Amniotic epithelial cell (primary cell): ENCODE measurements at regions not wholly inside any gene's neighbourhood (a gene's known extent, or its start where the extent isn't known, plus 50 kb on each side); places are given as distances from the start of the nearest gene placed in this dataset.
"Not testable (repeated sequence)": the region's sequence is repeated elsewhere in the genome, so short reads cannot be mapped to it uniquely, and the experiment has no call there.

Source experiments
- DNase-seq: peaks from one replicate; pipeline ENCODE4 v3.0.0-alpha.2; 2010; ENCODE audit warnings: low read depth

DNA sequence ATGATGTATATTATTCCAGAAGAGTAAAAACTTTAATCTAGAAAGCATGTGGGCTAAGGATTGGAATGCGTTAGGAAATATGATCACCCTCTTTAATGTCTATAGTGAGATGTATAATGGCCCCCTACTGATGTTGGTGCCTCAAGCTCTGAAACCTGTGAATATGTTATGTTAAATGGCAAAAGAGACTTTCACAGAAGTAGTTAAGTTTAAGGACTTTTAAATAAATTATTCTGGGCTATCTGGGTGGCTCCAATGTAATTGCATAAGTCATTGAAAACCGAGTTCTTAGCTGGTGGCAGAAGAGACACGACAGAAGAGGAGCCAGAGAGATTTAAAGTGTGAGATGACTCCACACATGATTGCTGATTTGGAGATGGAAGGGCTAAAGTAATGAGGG, 1048.4 kb downstream of the PRIM2 start:
- DNase-seq, result not testable (repeated sequence)

- DNase-seq, result not testable (repeated sequence)
Measured at GRCh38 chr6:58406659-58407058, 1089.2 kb downstream of the PRIM2 start.

DNA sequence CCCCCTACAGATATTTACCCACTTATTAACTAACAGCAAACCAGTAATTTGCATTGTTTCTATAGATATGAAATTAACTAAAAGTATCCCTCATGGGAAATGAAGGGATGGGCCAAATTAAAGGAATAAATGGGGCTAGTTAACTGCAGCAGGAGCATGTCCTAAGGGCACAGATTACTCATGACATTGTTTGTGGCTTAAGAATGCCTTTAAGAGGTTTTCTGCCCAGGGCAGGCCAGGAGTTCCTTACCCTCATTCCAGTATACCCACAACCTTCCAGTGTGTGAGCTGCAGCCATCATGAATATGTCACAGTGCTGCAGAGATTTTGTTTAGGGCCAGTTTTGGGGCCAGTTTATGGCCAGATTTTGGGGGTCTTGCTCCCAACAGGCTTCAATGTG, 1101.9 kb downstream of the PRIM2 start:
- no peak for DNase-seq
